Activated CD8-positive, alpha-beta memory T cell treated with anti-CD3 and anti-CD28 coated beads for 24 hours (primary cell): ENCODE measurements at regions not wholly inside any gene's neighbourhood (a gene's known extent, or its start where the extent isn't known, plus 50 kb on each side); places are given as distances from the start of the nearest gene placed in this dataset.
"Not testable (repeated sequence)": the region's sequence is repeated elsewhere in the genome, so short reads cannot be mapped to it uniquely, and the experiment has no call there.

Source experiments
- DNase-seq: peaks from one replicate; pipeline ENCODE4 v3.0.0-alpha.2; 2020

GRCh38 chr12:107600581-107601144 lies 84.9 kb upstream of the PWP1 start:
- DNase-seq, result no peak

- DNase-seq, result no peak
Observed at GRCh38 chr12:107602446-107602845, 83.2 kb upstream of the PWP1 start.

- no peak for DNase-seq
Observed at GRCh38 chr12:107605293-107605692, 80.3 kb upstream of the PWP1 start.

GRCh38 chr12:107607464-107608392 lies 77.9 kb upstream of the PWP1 start:
- DNase-seq, result peak; percentile 92

GRCh38 chr12:107608779-107609178 lies 76.8 kb upstream of the PWP1 start:
- DNase-seq, result not testable (repeated sequence)

- no peak for DNase-seq
Observed at GRCh38 chr12:107610021-107610859, 75.4 kb upstream of the PWP1 start.

GRCh38 chr12:107612508-107612907 lies 73.1 kb upstream of the PWP1 start:
- no peak for DNase-seq

- no peak for DNase-seq
Observed at GRCh38 chr12:107616941-107617340, 68.7 kb upstream of the PWP1 start.

- DNase-seq, result no peak
Observed at GRCh38 chr12:107618106-107618505, 67.5 kb upstream of the PWP1 start.

GRCh38 chr12:107619831-107620230 lies 65.8 kb upstream of the PWP1 start:
- DNase-seq, result no peak

GRCh38 chr12:107622001-107622400 lies 63.6 kb upstream of the PWP1 start:
- DNase-seq, result no peak

GRCh38 chr12:107624493-107624892 lies 61.1 kb upstream of the PWP1 start:
- no peak for DNase-seq

- no peak for DNase-seq
Observed at GRCh38 chr12:107631715-107632114, 53.9 kb upstream of the PWP1 start.

GRCh38 chr12:107632246-107632645 lies 53.4 kb upstream of the PWP1 start:
- DNase-seq, result no peak

GRCh38 chr12:107634530-107634929 lies 51.1 kb upstream of the PWP1 start:
- no peak for DNase-seq

GRCh38 chr12:107635139-107635538 lies 50.5 kb upstream of the PWP1 start:
- no peak for DNase-seq
